ENCODE measurements at regions not wholly inside any gene's neighbourhood (a gene's known extent, or its start where the extent isn't known, plus 50 kb on each side); places are given as distances from the start of the nearest gene placed in this dataset.

DNA sequence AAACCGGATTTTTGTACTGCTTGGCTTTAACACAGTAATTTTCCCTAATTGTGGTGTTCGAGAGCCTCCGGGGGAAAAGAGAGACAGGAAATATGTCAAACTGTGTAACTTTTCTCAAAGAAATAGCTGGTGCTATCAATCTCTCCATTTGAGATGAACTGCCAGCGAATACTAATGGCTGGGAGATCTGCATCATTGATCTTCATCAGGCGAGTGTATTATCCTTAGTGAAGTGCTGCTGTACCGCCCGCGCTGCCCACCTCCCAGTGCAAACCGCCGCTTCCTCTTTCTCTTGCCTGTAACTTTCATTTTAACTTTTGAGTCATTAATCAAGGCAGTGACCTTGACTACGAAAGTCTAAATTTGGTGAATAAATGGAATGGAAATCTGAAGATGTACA is 246.1 kb upstream of the ST6GAL2 start:
- TF ChIP-seq, protein P1, sequence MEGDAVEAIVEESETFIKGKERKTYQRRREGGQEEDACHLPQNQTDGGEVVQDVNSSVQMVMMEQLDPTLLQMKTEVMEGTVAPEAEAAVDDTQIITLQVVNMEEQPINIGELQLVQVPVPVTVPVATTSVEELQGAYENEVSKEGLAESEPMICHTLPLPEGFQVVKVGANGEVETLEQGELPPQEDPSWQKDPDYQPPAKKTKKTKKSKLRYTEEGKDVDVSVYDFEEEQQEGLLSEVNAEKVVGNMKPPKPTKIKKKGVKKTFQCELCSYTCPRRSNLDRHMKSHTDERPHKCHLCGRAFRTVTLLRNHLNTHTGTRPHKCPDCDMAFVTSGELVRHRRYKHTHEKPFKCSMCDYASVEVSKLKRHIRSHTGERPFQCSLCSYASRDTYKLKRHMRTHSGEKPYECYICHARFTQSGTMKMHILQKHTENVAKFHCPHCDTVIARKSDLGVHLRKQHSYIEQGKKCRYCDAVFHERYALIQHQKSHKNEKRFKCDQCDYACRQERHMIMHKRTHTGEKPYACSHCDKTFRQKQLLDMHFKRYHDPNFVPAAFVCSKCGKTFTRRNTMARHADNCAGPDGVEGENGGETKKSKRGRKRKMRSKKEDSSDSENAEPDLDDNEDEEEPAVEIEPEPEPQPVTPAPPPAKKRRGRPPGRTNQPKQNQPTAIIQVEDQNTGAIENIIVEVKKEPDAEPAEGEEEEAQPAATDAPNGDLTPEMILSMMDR (IDR thresholded peaks at IDR 0.05): no peak
- TF ChIP-seq POLR2A (IDR thresholded peaks at IDR 0.05): no peak
